Naive thymus-derived CD4-positive, alpha-beta T cell (primary cell): ENCODE measurements at regions not wholly inside any gene's neighbourhood (a gene's known extent, or its start where the extent isn't known, plus 50 kb on each side); places are given as distances from the start of the nearest gene placed in this dataset.

Experiments
- ATAC-seq: fragments of 150-1000 bp; cut with Tn5 transposase; 2 replicates; pipeline ENCODE4 v1.10.0; 2021; ENCODE audit warnings: mild to moderate bottlenecking, moderate library complexity
- CTCF ChIA-PET: fragments of 350-600 bp; sonication (Branson Sonifier 250); formaldehyde crosslinking; loops from one replicate; lab custom pipeline; 2021; ENCODE audit warnings: antibody characterized with exemption; lab: Charles Lee
- POLR2A ChIA-PET: fragments of 350-600 bp; sonication (Branson Sonifier 250); formaldehyde crosslinking; loops from one replicate; lab custom pipeline; 2021; ENCODE audit warnings: antibody characterized with exemption, inconsistent platforms; lab: Charles Lee
- DNase-seq, 9 donors: peaks; one replicate each; pipeline versions ENCODE4 v3.0.0 to v3.0.0-alpha.2; 2020 to 2022; ENCODE audit warnings: mixed read lengths in 1 of 9
- H3K27ac ChIP-seq: one replicate; pipeline ENCODE4 v1.7.0; 2013; ENCODE audit warnings: mild to moderate bottlenecking, low read depth, low read length, moderate library complexity
- H3K27me3 ChIP-seq, 2 donors: one replicate each; pipeline ENCODE4 v1.7.0; 2013; ENCODE audit warnings: low read length in 2 of 2, mild to moderate bottlenecking in 2 of 2, moderate library complexity in 2 of 2; ENCODE audit not compliant: control insufficient read depth in 2 of 2, insufficient read depth in 2 of 2
- H3K36me3 ChIP-seq, 3 experiments: 1 replicate in 2 of 3; 2 replicates in 1 of 3; pipeline ENCODE4 v1.7.0; 2013; ENCODE audit warnings: low read length in 3 of 3, mild to moderate bottlenecking in 3 of 3, moderate library complexity in 1 of 3; ENCODE audit not compliant: insufficient read depth in 3 of 3, control insufficient read depth in 2 of 3
- H3K4me1 ChIP-seq, 2 donors: one replicate each; pipeline ENCODE4 v1.7.0; 2013; ENCODE audit warnings: low read length in 2 of 2, mild to moderate bottlenecking in 2 of 2, moderate library complexity in 1 of 2; ENCODE audit not compliant: control insufficient read depth in 2 of 2, insufficient read depth in 2 of 2
- H3K4me3 ChIP-seq: 2 replicates; pipeline ENCODE4 v1.7.0; 2013; ENCODE audit warnings: mild to moderate bottlenecking, low read length
- H3K9me3 ChIP-seq, 3 experiments: 1 replicate in 2 of 3; 2 replicates in 1 of 3; pipeline ENCODE4 v1.7.0; 2013; ENCODE audit warnings: low read length in 3 of 3; ENCODE audit not compliant: control insufficient read depth in 2 of 3
- H3K27ac Mint-ChIP-seq, 9 donors: one replicate each; pipeline ENCODE4 v1.8.0; 2020 to 2022; ENCODE audit warnings: mixed read lengths in 9 of 9, mild to moderate bottlenecking in 8 of 9, moderate library complexity in 5 of 9, inconsistent platforms in 2 of 9
- H3K27me3 Mint-ChIP-seq, 5 donors: one replicate each; pipeline ENCODE4 v1.8.0; 2021 to 2022; ENCODE audit warnings: mixed read lengths in 5 of 5, mild to moderate bottlenecking in 1 of 5
- H3K36me3 Mint-ChIP-seq, 5 donors: one replicate each; pipeline ENCODE4 v1.8.0; 2020 to 2022; ENCODE audit warnings: mixed read lengths in 5 of 5, mild to moderate bottlenecking in 3 of 5, inconsistent platforms in 1 of 5
- H3K4me1 Mint-ChIP-seq, 7 donors: one replicate each; pipeline ENCODE4 v1.8.0; 2020 to 2022; ENCODE audit warnings: mixed read lengths in 7 of 7, mild to moderate bottlenecking in 3 of 7, inconsistent platforms in 1 of 7
- H3K4me3 Mint-ChIP-seq, 10 donors: one replicate each; pipeline ENCODE4 v1.8.0; 2020 to 2022; ENCODE audit warnings: mild to moderate bottlenecking in 10 of 10, mixed read lengths in 10 of 10, moderate library complexity in 6 of 10, inconsistent platforms in 2 of 10
- H3K9me3 Mint-ChIP-seq, 11 donors: one replicate each; pipeline ENCODE4 v1.8.0; 2020 to 2022; ENCODE audit warnings: mixed read lengths in 11 of 11, mild to moderate bottlenecking in 4 of 11, inconsistent platforms in 1 of 11, moderate library complexity in 1 of 11
- intact Hi-C, 2 donors: fragments of 100-400 bp; cut with micrococcal nuclease; formaldehyde crosslinking; loops; one replicate each; pipeline ENCODE4 v1.15.1; 2023

DNA sequence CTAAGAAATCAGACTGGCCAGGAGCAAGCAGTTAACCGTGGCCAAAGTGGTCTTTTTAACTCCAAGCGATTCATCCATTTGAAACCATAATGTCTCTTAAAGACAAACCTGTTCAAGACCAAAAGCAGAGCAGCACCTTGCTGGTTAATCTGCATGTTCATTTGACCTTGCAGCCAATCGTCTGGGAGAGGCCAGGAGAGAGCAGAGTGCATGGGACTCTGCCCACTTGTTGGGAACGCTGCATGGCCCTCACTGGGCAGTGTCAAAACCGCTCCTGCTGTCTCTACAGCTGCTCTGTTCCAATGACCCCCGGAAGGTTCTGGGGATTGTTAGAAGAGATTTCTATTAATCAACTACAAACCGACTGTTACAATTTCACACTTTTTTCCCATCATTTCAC lies 79.6 kb downstream of the OLIG3 start:
- peaks cover 0 to 39% (median 0%) of the 10 kb centered on the region in 5 donors for H3K27me3 Mint-ChIP-seq
- intact Hi-C loops = loop anchor here in 1 of 2 donors (2.0 kb wide), 1 partner anchor 26 kb away; no protein-coding TSS in a partner anchor
- no peak overlapping the region for H3K27ac ChIP-seq
- peak overlapping the region; percentile 77 to 90 (median 86) for H3K4me3 Mint-ChIP-seq
- H3K9me3 Mint-ChIP-seq = no peaks in the 10 kb centered on the region
- H3K4me3 ChIP-seq = peak overlapping the region; percentile 62
- no peak for ATAC-seq
- H3K27me3 ChIP-seq = peaks cover 0 to 4% of the 10 kb centered on the region in 2 donors
- H3K36me3 ChIP-seq = no peaks in the 10 kb centered on the region
- no peaks in the 10 kb centered on the region for H3K36me3 Mint-ChIP-seq
- peaks cover 7 to 13% (median 12%) of the 10 kb centered on the region in 7 donors for H3K4me1 Mint-ChIP-seq
- ChIA-PET POLR2A (interaction anchor here (0.7 to 1.3 kb wide), 2 partner anchors 13 to 46 kb away, joined by 3 to 4 read pairs; no protein-coding TSS in a partner anchor), CTCF (interaction anchor here (0.9 to 6.4 kb wide), 5 partner anchors 27 to 92 kb away, joined by 3 to 109 read pairs (median 5); no protein-coding TSS in a partner anchor)
- peaks cover 0 to 10% of the 10 kb centered on the region in 2 donors for H3K4me1 ChIP-seq
- H3K9me3 ChIP-seq = no peaks in the 10 kb centered on the region
- peak overlapping the region in 8 of 9 donors; percentile 16 to 82 (median 76) for H3K27ac Mint-ChIP-seq
- no peak for DNase-seq

DNA sequence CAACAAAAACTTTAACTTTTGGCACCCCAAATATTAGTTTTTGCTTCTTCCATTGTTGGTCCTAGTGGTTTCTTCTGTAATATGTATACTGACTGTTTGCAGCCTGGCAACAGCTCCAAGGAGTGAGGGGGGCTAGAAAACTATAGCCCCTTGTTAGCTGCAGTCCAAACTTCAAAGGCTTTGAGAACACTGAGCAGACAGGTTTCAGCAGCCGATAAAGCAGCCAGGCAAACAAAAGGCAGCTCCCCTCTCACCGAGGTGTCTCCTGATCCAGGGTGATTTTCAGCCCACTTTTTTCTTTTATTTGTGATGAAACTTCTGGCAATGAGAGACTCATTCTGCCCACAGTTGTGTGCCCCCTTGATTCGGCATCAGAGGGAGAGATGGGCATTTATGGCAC lies 80.7 kb downstream of the OLIG3 start:
- H3K4me1 ChIP-seq = peaks cover 0 to 10% of the 10 kb centered on the region in 2 donors
- DNase-seq (no peak), ATAC-seq (no peak)
- peaks cover 4 to 13% (median 12%) of the 10 kb centered on the region in 7 donors for H3K4me1 Mint-ChIP-seq
- CTCF ChIA-PET = interaction anchor here (1.0 to 6.4 kb wide), 2 partner anchors 70 to 91 kb away, joined by 3 to 109 read pairs; no protein-coding TSS in a partner anchor
- H3K9me3 Mint-ChIP-seq = peaks cover 0 to 6% (median 0%) of the 10 kb centered on the region in 11 donors
- H3K4me3 Mint-ChIP-seq = peak overlapping the region in 1 of 10 donors; percentile 9
- no peaks in the 10 kb centered on the region for H3K9me3 ChIP-seq
- no peak overlapping the region for H3K27ac ChIP-seq
- no peaks in the 10 kb centered on the region for H3K36me3 ChIP-seq
- H3K27me3 Mint-ChIP-seq = peaks cover 0 to 39% (median 0%) of the 10 kb centered on the region in 5 donors
- intact Hi-C loops = no loop called here
- H3K27ac Mint-ChIP-seq = no peak overlapping the region
- no peak overlapping the region for H3K4me3 ChIP-seq
- H3K27me3 ChIP-seq = peaks cover 0 to 4% of the 10 kb centered on the region in 2 donors
- POLR2A ChIA-PET = interaction anchor here (0.6 to 1.6 kb wide), 4 partner anchors 12 to 71 kb away, joined by 3 to 5 read pairs (median 4); no protein-coding TSS in a partner anchor
- H3K36me3 Mint-ChIP-seq = peaks cover 0 to 5% (median 0%) of the 10 kb centered on the region in 5 donors

DNA sequence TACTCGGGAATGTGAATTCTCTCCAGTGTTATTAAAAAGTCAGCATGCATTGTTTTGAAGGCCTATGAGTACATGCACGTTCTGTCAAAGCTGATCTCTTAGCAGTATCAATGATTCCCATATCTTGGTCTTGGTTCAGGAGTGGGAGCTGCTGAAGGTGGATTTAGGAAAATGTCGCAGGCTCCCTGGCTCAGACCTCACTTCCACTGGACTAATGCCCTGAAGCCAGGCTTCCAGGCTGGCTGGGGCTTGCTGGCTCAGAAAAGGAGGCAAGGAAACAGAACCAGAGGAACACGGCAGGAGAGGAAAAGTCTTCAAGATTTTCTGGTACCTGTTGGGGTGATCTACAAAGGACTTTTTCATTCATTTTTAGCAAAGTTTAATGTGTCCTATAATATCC lies 81.6 kb downstream of the OLIG3 start:
- no peak overlapping the region for H3K27ac Mint-ChIP-seq
- H3K9me3 ChIP-seq = no peaks in the 10 kb centered on the region
- ATAC-seq = no peak
- ChIA-PET CTCF (interaction anchor here (1.3 to 6.4 kb wide), 2 partner anchors 20 to 69 kb away, joined by 4 to 109 read pairs; no protein-coding TSS in a partner anchor), POLR2A (interaction anchor here (1.6 kb wide), 1 partner anchor 70 kb away, joined by 5 read pairs; no protein-coding TSS in a partner anchor)
- intact Hi-C loops = no loop called here
- H3K36me3 ChIP-seq = no peaks in the 10 kb centered on the region
- H3K27me3 ChIP-seq = peaks cover 0 to 4% of the 10 kb centered on the region in 2 donors
- H3K4me1 ChIP-seq = peaks cover 0 to 10% of the 10 kb centered on the region in 2 donors
- H3K4me1 Mint-ChIP-seq = peaks cover 4 to 18% (median 12%) of the 10 kb centered on the region in 7 donors
- no peak overlapping the region for H3K27ac ChIP-seq
- DNase-seq = no peak
- H3K36me3 Mint-ChIP-seq = peaks cover 0 to 7% (median 0%) of the 10 kb centered on the region in 5 donors
- no peak overlapping the region for H3K4me3 ChIP-seq
- H3K4me3 Mint-ChIP-seq = no peak overlapping the region
- peaks cover 0 to 11% (median 4%) of the 10 kb centered on the region in 11 donors for H3K9me3 Mint-ChIP-seq
- H3K27me3 Mint-ChIP-seq = peaks cover 0 to 39% (median 0%) of the 10 kb centered on the region in 5 donors

DNA sequence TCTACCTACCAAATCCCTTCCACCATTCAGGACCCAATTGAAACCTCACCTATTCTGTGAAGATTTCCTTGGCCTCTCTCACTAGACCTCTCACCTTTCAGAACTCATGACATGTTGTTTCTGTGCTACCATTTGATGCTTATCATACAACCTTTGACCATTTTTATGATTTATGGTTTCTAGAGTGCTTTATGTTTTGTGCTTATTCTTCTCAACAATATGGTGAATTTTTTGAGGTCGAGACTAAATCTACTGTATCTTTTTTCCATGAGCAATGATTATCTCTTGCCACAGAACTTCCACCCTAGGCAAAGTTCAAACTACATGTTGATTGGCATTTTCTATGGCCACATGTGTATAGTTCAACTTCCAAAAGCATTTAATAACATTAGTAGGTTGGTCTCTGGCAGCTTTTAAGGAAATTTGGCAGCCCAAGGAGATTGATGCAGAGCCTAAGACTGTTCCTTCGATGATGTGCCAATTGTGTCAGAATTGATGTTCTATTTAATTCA lies 84.9 kb downstream of the OLIG3 start:
- Histone ChIP-seq H3K9me3 (no peaks in the 10 kb centered on the region), H3K27ac (no peak overlapping the region), H3K4me3 (no peak overlapping the region), H3K36me3 (no peaks in the 10 kb centered on the region), H3K27me3 (peaks cover 0 to 4% of the 10 kb centered on the region in 2 donors), H3K4me1 (peaks cover 0 to under 1% of the 10 kb centered on the region in 2 donors)
- intact Hi-C loops = no loop called here
- no peak for ATAC-seq
- H3K27me3 Mint-ChIP-seq = peaks cover 0 to 31% (median 0%) of the 10 kb centered on the region in 5 donors
- peaks cover 0 to 26% (median 5%) of the 10 kb centered on the region in 5 donors for H3K36me3 Mint-ChIP-seq
- no peak overlapping the region for H3K4me3 Mint-ChIP-seq
- peaks cover 0 to 24% (median 6%) of the 10 kb centered on the region in 11 donors for H3K9me3 Mint-ChIP-seq
- POLR2A ChIA-PET = no interaction called here
- H3K27ac Mint-ChIP-seq = no peak overlapping the region
- CTCF ChIA-PET = interaction anchor here (0.6 kb wide), 1 partner anchor 622 kb away, joined by 3 read pairs; no protein-coding TSS in a partner anchor
- no peak for DNase-seq
- peaks cover 0 to 9% (median 0%) of the 10 kb centered on the region in 7 donors for H3K4me1 Mint-ChIP-seq

DNA sequence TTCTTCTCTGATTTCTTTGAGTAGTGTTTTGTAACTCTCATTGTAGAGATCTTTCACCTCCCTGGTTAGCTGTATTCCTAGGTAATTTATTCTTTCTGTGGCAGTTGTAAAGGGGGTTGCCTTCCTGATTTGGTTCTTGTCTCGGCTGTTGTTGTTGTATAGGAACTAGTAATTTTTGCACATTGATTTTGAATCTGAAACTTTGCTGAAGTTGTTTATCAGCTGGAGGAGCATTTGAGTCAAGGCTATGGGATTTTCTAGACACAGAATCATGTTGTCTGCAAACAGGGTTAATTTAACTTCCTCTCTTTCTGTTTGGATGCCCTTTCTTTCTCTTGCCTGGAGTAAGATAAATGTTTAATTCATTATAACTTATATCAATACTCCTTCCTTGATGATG lies 86.4 kb downstream of the OLIG3 start:
- H3K27me3 Mint-ChIP-seq = peaks cover 0 to 17% (median 0%) of the 10 kb centered on the region in 5 donors
- no peak overlapping the region for H3K4me3 ChIP-seq
- intact Hi-C loops = no loop called here
- ChIA-PET POLR2A (interaction anchor here (1.0 kb wide), 1 partner anchor 9 kb away, joined by 3 read pairs; no protein-coding TSS in a partner anchor), CTCF (no interaction called here)
- H3K9me3 Mint-ChIP-seq = peaks cover 0 to 24% (median 6%) of the 10 kb centered on the region in 11 donors
- peak overlapping the region in 1 of 10 donors; percentile 15 for H3K4me3 Mint-ChIP-seq
- peaks cover 0 to 26% (median 5%) of the 10 kb centered on the region in 5 donors for H3K36me3 Mint-ChIP-seq
- no peak for DNase-seq
- H3K36me3 ChIP-seq = no peaks in the 10 kb centered on the region
- no peak overlapping the region for H3K27ac ChIP-seq
- H3K4me1 ChIP-seq = no peaks in the 10 kb centered on the region
- ATAC-seq = no peak
- no peaks in the 10 kb centered on the region for H3K9me3 ChIP-seq
- peaks cover 0 to 9% (median 0%) of the 10 kb centered on the region in 7 donors for H3K4me1 Mint-ChIP-seq
- peak overlapping the region in 1 of 9 donors; percentile 4 for H3K27ac Mint-ChIP-seq
- H3K27me3 ChIP-seq = peaks cover 0 to 4% of the 10 kb centered on the region in 2 donors

DNA sequence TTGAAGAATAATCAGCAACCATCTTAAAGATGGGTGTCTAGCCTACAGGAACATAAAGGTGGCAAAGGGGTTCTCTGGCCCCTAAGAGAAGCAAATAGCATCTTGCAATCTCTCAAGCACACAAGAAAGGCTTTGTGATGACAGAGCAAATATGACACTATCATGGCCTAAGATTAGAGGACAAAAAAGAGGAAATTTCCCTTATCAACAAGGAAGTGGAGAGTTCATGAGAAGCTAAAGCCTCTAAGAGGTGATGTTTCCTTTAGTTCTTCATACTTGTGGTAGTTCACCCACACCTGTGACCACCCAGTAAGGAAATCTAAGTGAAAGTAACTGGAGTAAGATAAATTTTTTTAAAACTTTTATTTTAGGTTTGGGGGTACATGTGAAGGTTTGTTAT lies 88.4 kb downstream of the OLIG3 start:
- Mint-ChIP-seq H3K27me3 (peaks cover 0 to 7% (median 0%) of the 10 kb centered on the region in 5 donors), H3K36me3 (peaks cover 0 to 28% (median 5%) of the 10 kb centered on the region in 5 donors), H3K4me3 (no peak overlapping the region), H3K27ac (no peak overlapping the region), H3K4me1 (peaks cover 0 to 9% (median 0%) of the 10 kb centered on the region in 7 donors), H3K9me3 (peaks cover 0 to 24% (median 6%) of the 10 kb centered on the region in 11 donors)
- H3K9me3 ChIP-seq = no peaks in the 10 kb centered on the region
- ChIA-PET POLR2A (interaction anchor here (0.7 to 1.4 kb wide), 2 partner anchors 16 to 62 kb away, joined by 3 to 4 read pairs; no protein-coding TSS in a partner anchor), CTCF (interaction anchor here (0.6 to 1.0 kb wide), 3 partner anchors 11 to 191 kb away, joined by 3 to 8 read pairs (median 3); no protein-coding TSS in a partner anchor)
- DNase-seq = no peak
- H3K4me1 ChIP-seq = no peaks in the 10 kb centered on the region
- H3K4me3 ChIP-seq = no peak overlapping the region
- intact Hi-C loops = no loop called here
- no peak overlapping the region for H3K27ac ChIP-seq
- H3K36me3 ChIP-seq = no peaks in the 10 kb centered on the region
- no peaks in the 10 kb centered on the region for H3K27me3 ChIP-seq
- peak; percentile 65 for ATAC-seq
